Suprapubic skin (tissue), 4 donors: ENCODE measurements at regions not wholly inside any gene's neighbourhood (a gene's known extent, or its start where the extent isn't known, plus 50 kb on each side); places are given as distances from the start of the nearest gene placed in this dataset.

Experiments used
- DNase-seq, 2 donors: peaks; one replicate each; pipeline ENCODE4 v3.0.0-alpha.2; 2019; ENCODE audit warnings: low spot score in 2 of 2
- H3K27ac ChIP-seq: fragments of 200-600 bp; sonication (generic); one replicate; pipeline ENCODE4 v1.5.1; 2019
- H3K27me3 ChIP-seq: fragments of 200-600 bp; sonication (generic); one replicate; pipeline ENCODE4 v1.5.1; 2019
- H3K36me3 ChIP-seq: fragments of 200-600 bp; sonication (generic); one replicate; pipeline ENCODE4 v1.5.1; 2019
- H3K4me1 ChIP-seq: fragments of 200-600 bp; sonication (generic); one replicate; pipeline ENCODE4 v1.5.1; 2019
- H3K4me3 ChIP-seq: fragments of 200-600 bp; sonication (generic); one replicate; pipeline ENCODE4 v1.5.1; 2019; ENCODE audit warnings: mild to moderate bottlenecking
- H3K9me3 ChIP-seq: fragments of 200-600 bp; sonication (generic); one replicate; pipeline ENCODE4 v1.5.1; 2019
- CTCF ChIP-seq, 2 donors: fragments of 200-600 bp in 1 of 2; fragments of 450-650 bp in 1 of 2; sonication (generic) in 1 of 2; IDR thresholded peaks; one replicate each; pipeline ENCODE4 v1.5.1; 2016 to 2019; ENCODE audit warnings: antibody characterized with exemption in 2 of 2, mild to moderate bottlenecking in 1 of 2, moderate library complexity in 1 of 2
- EP300 ChIP-seq: sonication (generic); formaldehyde crosslinking; IDR thresholded peaks from one replicate; pipeline ENCODE4 v1.6.1; 2017; ENCODE audit warnings: antibody characterized with exemption
- POLR2A ChIP-seq, 2 donors: fragments of 450-650 bp; IDR thresholded peaks; one replicate each; pipeline ENCODE4 v1.6.1; 2017; ENCODE audit warnings: antibody characterized with exemption in 2 of 2, mild to moderate bottlenecking in 2 of 2, moderate library complexity in 2 of 2
- POLR2AphosphoS5 ChIP-seq, 3 donors: sonication (generic); formaldehyde crosslinking; IDR thresholded peaks; one replicate each; pipeline ENCODE4 v1.6.1; 2017; ENCODE audit warnings: antibody characterized with exemption in 3 of 3
- WGBS: methylation state at CpG from one replicate; pipeline ENCODE4 v1.1.5; 2018; 5-methylcytosine and 5-hydroxymethylcytosine counted together

GRCh38 chr20:40826699-40827098, 137.7 kb upstream of the MAFB start:
- Histone ChIP-seq H3K27ac (no peak overlapping the region), H3K36me3 (no peaks in the 10 kb centered on the region), H3K9me3 (no peaks in the 10 kb centered on the region), H3K4me1 (no peaks in the 10 kb centered on the region), H3K4me3 (no peak overlapping the region), H3K27me3 (peaks cover 18% of the 10 kb centered on the region)
- DNase-seq = no peak
- TF ChIP-seq POLR2A (IDR thresholded peaks at IDR 0.05) = no peak

- no peak for DNase-seq
- Histone ChIP-seq H3K27me3 (peaks cover 14% of the 10 kb centered on the region), H3K9me3 (no peaks in the 10 kb centered on the region), H3K4me1 (no peaks in the 10 kb centered on the region), H3K36me3 (no peaks in the 10 kb centered on the region), H3K27ac (no peak overlapping the region), H3K4me3 (no peak overlapping the region)
- TF ChIP-seq EP300 (no peak), POLR2AphosphoS5 (IDR thresholded peaks at IDR 0.05) (no peak), POLR2A (IDR thresholded peaks at IDR 0.05) (no peak), CTCF (IDR thresholded peaks at IDR 0.05) (no peak)
- 59% methylated on average over 5 of the region's 5 CpGs for WGBS
Observed at GRCh38 chr20:40835321-40835720, 146.3 kb upstream of the MAFB start.

- TF ChIP-seq EP300 (no peak), POLR2AphosphoS5 (IDR thresholded peaks at IDR 0.05) (no peak), POLR2A (IDR thresholded peaks at IDR 0.05) (no peak), CTCF (IDR thresholded peaks at IDR 0.05) (no peak)
- Histone ChIP-seq H3K36me3 (no peaks in the 10 kb centered on the region), H3K4me1 (no peaks in the 10 kb centered on the region), H3K27me3 (peaks cover 14% of the 10 kb centered on the region), H3K27ac (no peak overlapping the region), H3K4me3 (no peak overlapping the region), H3K9me3 (no peaks in the 10 kb centered on the region)
- no peak for DNase-seq
- 72% methylated on average over 3 of the region's 3 CpGs for WGBS
Observed at GRCh38 chr20:40838509-40838908, 149.5 kb upstream of the MAFB start.

- no peak overlapping the region for H3K27ac ChIP-seq
- TF ChIP-seq EP300 (no peak), POLR2AphosphoS5 (IDR thresholded peaks at IDR 0.05) (no peak), CTCF (IDR thresholded peaks at IDR 0.05) (no peak), POLR2A (IDR thresholded peaks at IDR 0.05) (no peak)
- H3K27me3 ChIP-seq = no peaks in the 10 kb centered on the region
- H3K9me3 ChIP-seq = no peaks in the 10 kb centered on the region
- WGBS = 25% methylated on average over 1 of the region's 1 CpG
- no peak overlapping the region for H3K4me3 ChIP-seq
- no peak for DNase-seq
- no peaks in the 10 kb centered on the region for H3K36me3 ChIP-seq
- peaks cover 1% of the 10 kb centered on the region for H3K4me1 ChIP-seq
Observed at GRCh38 chr20:40843251-40843650, 154.2 kb upstream of the MAFB start.

- peaks cover 7% of the 10 kb centered on the region for H3K4me1 ChIP-seq
- no peaks in the 10 kb centered on the region for H3K9me3 ChIP-seq
- no peak overlapping the region for H3K27ac ChIP-seq
- TF ChIP-seq POLR2AphosphoS5 (IDR thresholded peaks at IDR 0.05) (no peak), EP300 (no peak), CTCF (IDR thresholded peaks at IDR 0.05) (no peak)
- no peak for DNase-seq
- H3K27me3 ChIP-seq = no peaks in the 10 kb centered on the region
- 84% methylated on average over 7 of the region's 7 CpGs for WGBS
- no peaks in the 10 kb centered on the region for H3K36me3 ChIP-seq
- no peak overlapping the region for H3K4me3 ChIP-seq
Observed at GRCh38 chr20:40844332-40844731, 155.3 kb upstream of the MAFB start.

GRCh38 chr20:40848096-40848495, 159.1 kb upstream of the MAFB start:
- peaks cover 7% of the 10 kb centered on the region for H3K4me1 ChIP-seq
- H3K9me3 ChIP-seq = no peaks in the 10 kb centered on the region
- H3K27me3 ChIP-seq = no peaks in the 10 kb centered on the region
- no peaks in the 10 kb centered on the region for H3K36me3 ChIP-seq
- TF ChIP-seq EP300 (no peak), POLR2A (IDR thresholded peaks at IDR 0.05) (no peak), CTCF (IDR thresholded peaks at IDR 0.05) (no peak), POLR2AphosphoS5 (IDR thresholded peaks at IDR 0.05) (no peak)
- WGBS = 51% methylated on average over 11 of the region's 11 CpGs
- no peak overlapping the region for H3K27ac ChIP-seq
- DNase-seq = no peak
- no peak overlapping the region for H3K4me3 ChIP-seq
